Kidney epithelial cell (primary cell): ENCODE measurements at regions not wholly inside any gene's neighbourhood (a gene's known extent, or its start where the extent isn't known, plus 50 kb on each side); places are given as distances from the start of the nearest gene placed in this dataset.

Source experiments
- DNase-seq: peaks from one replicate; pipeline ENCODE4 v3.0.0-alpha.2; 2010; ENCODE audit warnings: low read depth
- H3K27me3 ChIP-seq: 2 replicates; pipeline ENCODE4 v1.6.0; 2011; ENCODE audit warnings: low read length; ENCODE audit not compliant: control insufficient read depth, insufficient read depth
- H3K36me3 ChIP-seq: 2 replicates; pipeline ENCODE4 v1.5.1; 2011; ENCODE audit warnings: low read length; ENCODE audit not compliant: control insufficient read depth, insufficient read depth
- H3K4me3 ChIP-seq: 2 replicates; pipeline ENCODE4 v1.5.1; 2011; ENCODE audit warnings: low read depth, mild to moderate bottlenecking, control low read depth, low read length
- TF ChIP-seq, protein P1 (sequence below): IDR thresholded peaks from 2 replicates; pipeline ENCODE4 v1.5.1; 2011; ENCODE audit warnings: mild to moderate bottlenecking, moderate library complexity, low read length, control low read depth, inconsistent platforms; ENCODE audit not compliant: insufficient read depth, poor library complexity, severe bottlenecking

DNA sequence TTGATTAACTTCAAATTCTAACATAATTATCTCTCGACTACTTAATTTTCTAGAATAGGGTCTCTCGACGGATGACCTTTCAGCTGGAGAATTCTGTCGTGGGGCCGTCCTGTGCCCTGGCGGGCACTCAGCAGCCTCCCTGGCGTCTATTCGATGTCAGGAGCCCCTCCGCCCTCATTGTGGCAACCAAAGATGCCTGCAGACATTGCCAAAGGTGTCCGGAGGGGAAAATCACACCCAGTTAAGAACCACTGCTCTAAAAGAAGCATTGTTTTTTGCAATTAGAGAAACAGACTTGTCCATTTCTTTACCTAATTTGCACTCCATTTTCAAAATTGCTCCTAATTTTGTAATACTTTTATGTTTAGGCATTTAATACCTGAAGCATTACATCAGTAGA lies 79.2 kb upstream of the ARHGEF7 start:
- no peak for DNase-seq
- no peaks in the 10 kb centered on the region for H3K36me3 ChIP-seq
- TF ChIP-seq, protein P1, sequence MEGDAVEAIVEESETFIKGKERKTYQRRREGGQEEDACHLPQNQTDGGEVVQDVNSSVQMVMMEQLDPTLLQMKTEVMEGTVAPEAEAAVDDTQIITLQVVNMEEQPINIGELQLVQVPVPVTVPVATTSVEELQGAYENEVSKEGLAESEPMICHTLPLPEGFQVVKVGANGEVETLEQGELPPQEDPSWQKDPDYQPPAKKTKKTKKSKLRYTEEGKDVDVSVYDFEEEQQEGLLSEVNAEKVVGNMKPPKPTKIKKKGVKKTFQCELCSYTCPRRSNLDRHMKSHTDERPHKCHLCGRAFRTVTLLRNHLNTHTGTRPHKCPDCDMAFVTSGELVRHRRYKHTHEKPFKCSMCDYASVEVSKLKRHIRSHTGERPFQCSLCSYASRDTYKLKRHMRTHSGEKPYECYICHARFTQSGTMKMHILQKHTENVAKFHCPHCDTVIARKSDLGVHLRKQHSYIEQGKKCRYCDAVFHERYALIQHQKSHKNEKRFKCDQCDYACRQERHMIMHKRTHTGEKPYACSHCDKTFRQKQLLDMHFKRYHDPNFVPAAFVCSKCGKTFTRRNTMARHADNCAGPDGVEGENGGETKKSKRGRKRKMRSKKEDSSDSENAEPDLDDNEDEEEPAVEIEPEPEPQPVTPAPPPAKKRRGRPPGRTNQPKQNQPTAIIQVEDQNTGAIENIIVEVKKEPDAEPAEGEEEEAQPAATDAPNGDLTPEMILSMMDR: no peak
- no peak overlapping the region for H3K4me3 ChIP-seq
- H3K27me3 ChIP-seq: no peaks in the 10 kb centered on the region

GRCh38 chr13:111034811-111035210 lies 80.3 kb upstream of the ARHGEF7 start:
- Histone ChIP-seq H3K27me3 (no peaks in the 10 kb centered on the region), H3K4me3 (no peak overlapping the region), H3K36me3 (no peaks in the 10 kb centered on the region)
- no peak for DNase-seq
- TF ChIP-seq, protein P1: no peak

DNA sequence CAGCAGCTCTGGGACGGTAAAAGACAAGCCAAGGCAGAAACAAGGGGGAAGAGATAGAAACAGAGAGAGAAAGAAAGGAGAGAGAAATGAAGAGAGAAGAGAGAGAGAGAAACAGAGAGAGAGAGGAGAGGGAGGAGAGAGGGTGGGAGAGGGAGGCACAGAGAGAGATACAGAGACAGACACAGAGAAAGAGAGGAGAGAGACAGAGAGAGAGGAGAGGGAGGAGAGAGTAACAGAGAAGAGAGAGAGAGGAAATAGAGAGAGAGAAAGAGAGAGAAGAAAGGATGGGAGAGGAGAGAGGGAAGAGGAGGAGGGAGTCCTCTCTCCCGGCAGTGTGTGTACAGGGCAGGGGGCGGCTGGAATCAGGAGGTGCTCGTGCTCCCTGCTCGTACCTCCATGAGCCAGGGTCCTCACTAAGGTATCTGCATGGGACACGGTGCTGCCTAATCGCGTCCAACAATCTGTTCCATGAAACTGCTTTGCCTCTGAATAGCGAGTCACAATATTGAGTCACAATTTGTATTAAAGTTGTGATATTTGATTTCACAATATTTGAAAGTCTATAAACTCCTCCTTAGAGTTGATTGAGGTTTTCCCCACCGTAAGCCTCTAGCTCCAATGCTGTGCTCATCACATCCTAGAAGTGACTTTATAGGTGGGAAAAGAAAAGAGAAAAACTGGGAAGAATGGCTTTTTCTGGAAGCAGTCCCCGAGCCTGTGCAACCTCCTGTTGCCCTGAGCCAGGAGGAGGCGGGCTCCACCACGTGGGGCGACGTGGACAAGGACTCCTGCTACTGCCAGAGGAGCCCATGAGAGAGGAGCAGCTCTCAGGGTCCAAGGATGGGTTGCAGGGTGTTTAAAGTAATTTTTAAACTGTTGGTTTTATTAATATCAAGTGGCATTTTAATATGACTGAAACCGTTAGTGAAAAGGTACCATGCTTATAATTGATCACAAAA lies 81.7 kb upstream of the ARHGEF7 start:
- no peak for DNase-seq
- TF ChIP-seq, protein P1: no peak
- H3K4me3 ChIP-seq: no peak overlapping the region
- H3K27me3 ChIP-seq: no peaks in the 10 kb centered on the region
- H3K36me3 ChIP-seq: no peaks in the 10 kb centered on the region

- DNase-seq: no peak
- Histone ChIP-seq H3K27me3 (no peaks in the 10 kb centered on the region), H3K36me3 (no peaks in the 10 kb centered on the region), H3K4me3 (no peak overlapping the region)
- TF ChIP-seq, protein P1: no peak
Observed at GRCh38 chr13:111031531-111031961, 83.6 kb upstream of the ARHGEF7 start.

GRCh38 chr13:111029957-111030609 lies 85.0 kb upstream of the ARHGEF7 start:
- Histone ChIP-seq H3K36me3 (no peaks in the 10 kb centered on the region), H3K27me3 (no peaks in the 10 kb centered on the region), H3K4me3 (no peak overlapping the region)
- DNase-seq: no peak
- TF ChIP-seq, protein P1: no peak
